GM12878 (cell line): ENCODE measurements at regions not wholly inside any gene's neighbourhood (a gene's known extent, or its start where the extent isn't known, plus 50 kb on each side); places are given as distances from the start of the nearest gene placed in this dataset.

Experiments
- ATAC-seq: fragments of 200-7000 bp; cut with Tn5 transposase; 3 replicates; pipeline ENCODE4 v1.9.1; 2020; ENCODE audit warnings: mild to moderate bottlenecking, moderate library complexity
- BruUV-seq: library from RNA; stranded (reverse); fragments of 400-500 nt; replicated peaks from 2 replicates; lab custom pipeline; 2021; lab: Mats Ljungman, UMichigan
- CTCF ChIA-PET: fragments of 300-600 bp; sonication (Branson Sonifier 250); formaldehyde crosslinking; extraction: SDS; loops from one replicate; lab custom pipeline; 2021; ENCODE audit warnings: inconsistent platforms; lab: Yijun Ruan, JAX
- POLR2A ChIA-PET: fragments of 350-600 bp; formaldehyde crosslinking; extraction: SDS; loops from one replicate; lab custom pipeline; 2021; ENCODE audit warnings: inconsistent platforms; lab: Charles Lee
- RAD21 ChIA-PET: fragments of 300-600 bp; sonication (Branson Sonifier 250); formaldehyde crosslinking; loops from one replicate; lab custom pipeline; 2023; ENCODE audit warnings: antibody characterized with exemption; ENCODE audit not compliant: unreplicated experiment; lab: Charles Lee
- SMC1A ChIA-PET: fragments of 300-600 bp; sonication (Branson Sonifier 250); formaldehyde crosslinking; loops from one replicate; lab custom pipeline; 2023; ENCODE audit not compliant: unreplicated experiment, uncharacterized antibody; lab: Charles Lee
- DNase-seq: peaks from one replicate; pipeline ENCODE4 v3.0.0-alpha.2; 2011; ENCODE audit warnings: low read depth, low spot score
- FAIRE-seq: peaks from 3 replicates; lab custom pipeline; 2011; peaks lifted over from hg19 to GRCh38; lab: Jason Lieb, UNC
- H2AFZ ChIP-seq: 2 replicates; pipeline ENCODE4 v1.6.0; 2011; ENCODE audit warnings: low read depth, low read length, control low read depth; ENCODE audit not compliant: control insufficient read depth
- H3K27ac ChIP-seq: 2 replicates; pipeline ENCODE4 v1.5.1; 2011; ENCODE audit warnings: control low read depth; ENCODE audit not compliant: control insufficient read depth, insufficient read depth
- H3K27me3 ChIP-seq, 2 experiments: replicated peaks in 1 of 2; 2 replicates each; pipeline versions ENCODE4 v1.6.0 to v1.6.1; 2011; ENCODE audit warnings: low read length in 1 of 2; ENCODE audit not compliant: control insufficient read depth in 2 of 2, insufficient read depth in 2 of 2
- H3K36me3 ChIP-seq, 2 experiments: 2 replicates each; pipeline ENCODE4 v1.5.1; 2011; ENCODE audit warnings: low read length in 1 of 2; ENCODE audit not compliant: control insufficient read depth in 2 of 2, insufficient read depth in 2 of 2
- H3K4me1 ChIP-seq: 2 replicates; pipeline ENCODE4 v1.6.1; 2011; ENCODE audit warnings: mild to moderate bottlenecking, low read length, moderate library complexity, mixed read lengths; ENCODE audit not compliant: control insufficient read depth, insufficient read depth
- H3K4me2 ChIP-seq: 2 replicates; pipeline ENCODE4 v1.6.0; 2011; ENCODE audit warnings: control low read depth; ENCODE audit not compliant: control insufficient read depth, insufficient read depth
- H3K4me3 ChIP-seq: fragments of 200-600 bp; sonication (generic); 2 replicates; pipeline ENCODE4 v1.5.1; 2016
- H3K79me2 ChIP-seq: 2 replicates; pipeline ENCODE4 v1.6.0; 2011; ENCODE audit warnings: low read length; ENCODE audit not compliant: control insufficient read depth, insufficient read depth
- H3K9ac ChIP-seq: 2 replicates; pipeline ENCODE4 v1.8.0; 2011; ENCODE audit warnings: low read length, control low read depth, mixed read lengths; ENCODE audit not compliant: control insufficient read depth, insufficient read depth
- H3K9me3 ChIP-seq: replicated peaks from 3 replicates; pipeline ENCODE4 v1.5.1; 2011; ENCODE audit warnings: mild to moderate bottlenecking, low read length; ENCODE audit not compliant: control insufficient read depth, insufficient read depth
- H4K20me1 ChIP-seq: 2 replicates; pipeline ENCODE4 v1.6.0; 2011; ENCODE audit not compliant: control insufficient read depth, insufficient read depth
- CBX5 ChIP-seq: sonication (generic); IDR thresholded peaks from 2 replicates; pipeline ENCODE4 v1.6.1; 2016; ENCODE audit warnings: low read depth, moderate library complexity, mild to moderate bottlenecking, inconsistent platforms
- EP300 ChIP-seq, 2 experiments: fragments of 150-350 bp in 1 of 2; IDR thresholded peaks; 2 replicates each; pipeline ENCODE4 v1.6.1; 2011 to 2012; ENCODE audit warnings: low read depth in 2 of 2, low read length in 2 of 2, borderline replicate concordance in 1 of 2, improper control_type of control experiment in 1 of 2, inconsistent platforms in 1 of 2; ENCODE audit not compliant: control insufficient read depth in 1 of 2
- IRF3 ChIP-seq: fragments of 450-650 bp; IDR thresholded peaks from 2 replicates; pipeline ENCODE4 v1.6.1; 2014; ENCODE audit warnings: mild to moderate bottlenecking
- IRF4 ChIP-seq: IDR thresholded peaks from 2 replicates; pipeline ENCODE4 v1.6.1; 2011; ENCODE audit warnings: low read depth, low read length
- NBN ChIP-seq: fragments of 450-650 bp; IDR thresholded peaks from 2 replicates; pipeline ENCODE4 v1.6.1; 2016
- RCOR1 ChIP-seq: conservative IDR thresholded peaks from 2 replicates; pipeline ENCODE4 v1.6.1; 2012; ENCODE audit warnings: low read depth, low read length, improper control_type of control experiment
- SMAD5 ChIP-seq: IDR thresholded peaks from 2 replicates; pipeline ENCODE4 v1.6.1; 2016; ENCODE audit warnings: antibody characterized with exemption, low read depth
- STAT1 ChIP-seq: fragments of 450-650 bp; conservative IDR thresholded peaks from 2 replicates; pipeline ENCODE4 v1.6.1; 2014; ENCODE audit warnings: antibody characterized with exemption, mild to moderate bottlenecking
- TCF7 ChIP-seq: IDR thresholded peaks from 2 replicates; pipeline ENCODE4 v1.6.1; 2014; ENCODE audit warnings: antibody characterized with exemption, borderline replicate concordance
- USF2 ChIP-seq: IDR thresholded peaks from 2 replicates; pipeline ENCODE4 v1.6.1; 2011; ENCODE audit warnings: low read depth, low read length, improper control_type of control experiment, borderline replicate concordance
- YBX1 ChIP-seq: fragments of 450-650 bp; IDR thresholded peaks from 2 replicates; pipeline ENCODE4 v1.6.1; 2016; ENCODE audit warnings: antibody characterized with exemption
- WGBS: methylation state at CpG from one replicate; pipeline ENCODE4 v1.1.6; 2016; ENCODE audit warnings: low lambda C conversion rate; ENCODE audit not compliant: insufficient replicate concordance, insufficient coverage; ENCODE audit errors: missing lambda C conversion rate; 5-methylcytosine and 5-hydroxymethylcytosine counted together
- in situ Hi-C: fragments of 300-500 bp; cut with MboI; formaldehyde crosslinking; loops from 9 replicates; pipeline ENCODE4 v1.14.3; 2018; ENCODE audit warnings: mixed read lengths
- intact Hi-C: fragments of 100-400 bp; cut with micrococcal nuclease; formaldehyde crosslinking; loops from one replicate; pipeline ENCODE4 v1.14.2; 2022; ENCODE audit not compliant: unreplicated experiment
- TF ChIP-seq, protein P1 (sequence below): IDR thresholded peaks from 2 replicates; pipeline ENCODE4 v1.6.1; 2011; ENCODE audit warnings: borderline replicate concordance, low read depth, mild to moderate bottlenecking, moderate library complexity, low read length; ENCODE audit not compliant: insufficient read depth, poor library complexity, severe bottlenecking

- ChIA-PET POLR2A (no interaction called here), RAD21 (no interaction called here)
- no peak for ATAC-seq
Observed at GRCh38 chr5:173522518-173522917, 93.9 kb downstream of the BOD1 start.

More at GRCh38 chr5:173522518-173522917, 93.9 kb downstream of the BOD1 start:
- CTCF ChIA-PET: no interaction called here
- Histone ChIP-seq H3K4me1 (no peaks in the 10 kb centered on the region), H3K27ac (no peak overlapping the region), H2AFZ (no peak overlapping the region), H3K9me3 (no peaks in the 10 kb centered on the region; the same call in 1 of the 3 replicates), H3K36me3 (no peaks in the 10 kb centered on the region), H4K20me1 (no peaks in the 10 kb centered on the region), H3K4me3 (no peak overlapping the region), H3K9ac (no peak overlapping the region), H3K27me3 (no peaks in the 10 kb centered on the region; a peak in 2 of 4 replicates), H3K4me2 (no peak overlapping the region), H3K79me2 (no peaks in the 10 kb centered on the region)
- BruUV-seq: no TSS peak
- intact Hi-C loops: no loop called here
- no peak for TF ChIP-seq STAT1
- no peak for TF ChIP-seq CBX5
- TF ChIP-seq TCF7: no peak
- no peak for TF ChIP-seq IRF3
- no peak for TF ChIP-seq IRF4
- TF ChIP-seq, protein P1, sequence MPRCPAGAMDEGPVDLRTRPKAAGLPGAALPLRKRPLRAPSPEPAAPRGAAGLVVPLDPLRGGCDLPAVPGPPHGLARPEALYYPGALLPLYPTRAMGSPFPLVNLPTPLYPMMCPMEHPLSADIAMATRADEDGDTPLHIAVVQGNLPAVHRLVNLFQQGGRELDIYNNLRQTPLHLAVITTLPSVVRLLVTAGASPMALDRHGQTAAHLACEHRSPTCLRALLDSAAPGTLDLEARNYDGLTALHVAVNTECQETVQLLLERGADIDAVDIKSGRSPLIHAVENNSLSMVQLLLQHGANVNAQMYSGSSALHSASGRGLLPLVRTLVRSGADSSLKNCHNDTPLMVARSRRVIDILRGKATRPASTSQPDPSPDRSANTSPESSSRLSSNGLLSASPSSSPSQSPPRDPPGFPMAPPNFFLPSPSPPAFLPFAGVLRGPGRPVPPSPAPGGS: no peak
- TF ChIP-seq SMAD5: no peak
- no peak for TF ChIP-seq EP300 (IDR thresholded peaks at IDR 0.05; ENCODE audit: borderline replicate concordance in 1 of 2, control insufficient read depth in 1 of 2, low read depth in 2 of 2, low read length in 2 of 2)
- no peak for TF ChIP-seq YBX1
- no peak for TF ChIP-seq RCOR1
- no peak for TF ChIP-seq NBN
- TF ChIP-seq USF2: no peak
- FAIRE-seq (no peak), DNase-seq (no peak)
- WGBS: 8% methylated on average over 1 of the region's 1 CpG
- SMC1A ChIA-PET: no interaction called here
- in situ Hi-C loops: no loop called here
